GM12878 (cell line): ENCODE measurements at regions not wholly inside any gene's neighbourhood (a gene's known extent, or its start where the extent isn't known, plus 50 kb on each side); places are given as distances from the start of the nearest gene placed in this dataset.

Experiments used
- ATAC-seq: fragments of 200-7000 bp; cut with Tn5 transposase; 3 replicates; pipeline ENCODE4 v1.9.1; 2020; ENCODE audit warnings: mild to moderate bottlenecking, moderate library complexity
- BruUV-seq: library from RNA; stranded (reverse); fragments of 400-500 nt; replicated peaks from 2 replicates; lab custom pipeline; 2021; lab: Mats Ljungman, UMichigan
- CTCF ChIA-PET: fragments of 300-600 bp; sonication (Branson Sonifier 250); formaldehyde crosslinking; extraction: SDS; loops from one replicate; lab custom pipeline; 2021; ENCODE audit warnings: inconsistent platforms; lab: Yijun Ruan, JAX
- POLR2A ChIA-PET: fragments of 350-600 bp; formaldehyde crosslinking; extraction: SDS; loops from one replicate; lab custom pipeline; 2021; ENCODE audit warnings: inconsistent platforms; lab: Charles Lee
- RAD21 ChIA-PET: fragments of 300-600 bp; sonication (Branson Sonifier 250); formaldehyde crosslinking; loops from one replicate; lab custom pipeline; 2023; ENCODE audit warnings: antibody characterized with exemption; ENCODE audit not compliant: unreplicated experiment; lab: Charles Lee
- SMC1A ChIA-PET: fragments of 300-600 bp; sonication (Branson Sonifier 250); formaldehyde crosslinking; loops from one replicate; lab custom pipeline; 2023; ENCODE audit not compliant: unreplicated experiment, uncharacterized antibody; lab: Charles Lee
- DNase-seq: peaks from one replicate; pipeline ENCODE4 v3.0.0-alpha.2; 2011; ENCODE audit warnings: low read depth, low spot score
- FAIRE-seq: peaks from 3 replicates; lab custom pipeline; 2011; peaks lifted over from hg19 to GRCh38; lab: Jason Lieb, UNC
- H2AFZ ChIP-seq: 2 replicates; pipeline ENCODE4 v1.6.0; 2011; ENCODE audit warnings: low read depth, low read length, control low read depth; ENCODE audit not compliant: control insufficient read depth
- H3K27ac ChIP-seq: 2 replicates; pipeline ENCODE4 v1.5.1; 2011; ENCODE audit warnings: control low read depth; ENCODE audit not compliant: control insufficient read depth, insufficient read depth
- H3K27me3 ChIP-seq, 2 experiments: replicated peaks in 1 of 2; 2 replicates each; pipeline versions ENCODE4 v1.6.0 to v1.6.1; 2011; ENCODE audit warnings: low read length in 1 of 2; ENCODE audit not compliant: control insufficient read depth in 2 of 2, insufficient read depth in 2 of 2
- H3K36me3 ChIP-seq, 2 experiments: 2 replicates each; pipeline ENCODE4 v1.5.1; 2011; ENCODE audit warnings: low read length in 1 of 2; ENCODE audit not compliant: control insufficient read depth in 2 of 2, insufficient read depth in 2 of 2
- H3K4me1 ChIP-seq: 2 replicates; pipeline ENCODE4 v1.6.1; 2011; ENCODE audit warnings: mild to moderate bottlenecking, low read length, moderate library complexity, mixed read lengths; ENCODE audit not compliant: control insufficient read depth, insufficient read depth
- H3K4me2 ChIP-seq: 2 replicates; pipeline ENCODE4 v1.6.0; 2011; ENCODE audit warnings: control low read depth; ENCODE audit not compliant: control insufficient read depth, insufficient read depth
- H3K4me3 ChIP-seq: fragments of 200-600 bp; sonication (generic); 2 replicates; pipeline ENCODE4 v1.5.1; 2016
- H3K79me2 ChIP-seq: 2 replicates; pipeline ENCODE4 v1.6.0; 2011; ENCODE audit warnings: low read length; ENCODE audit not compliant: control insufficient read depth, insufficient read depth
- H3K9ac ChIP-seq: 2 replicates; pipeline ENCODE4 v1.8.0; 2011; ENCODE audit warnings: low read length, control low read depth, mixed read lengths; ENCODE audit not compliant: control insufficient read depth, insufficient read depth
- H3K9me3 ChIP-seq: replicated peaks from 3 replicates; pipeline ENCODE4 v1.5.1; 2011; ENCODE audit warnings: mild to moderate bottlenecking, low read length; ENCODE audit not compliant: control insufficient read depth, insufficient read depth
- H4K20me1 ChIP-seq: 2 replicates; pipeline ENCODE4 v1.6.0; 2011; ENCODE audit not compliant: control insufficient read depth, insufficient read depth
- ATF2 ChIP-seq: IDR thresholded peaks from 2 replicates; pipeline ENCODE4 v1.6.1; 2012; ENCODE audit warnings: low read length, inconsistent platforms
- FOXK2 ChIP-seq: fragments of 450-650 bp; IDR thresholded peaks from 2 replicates; pipeline ENCODE4 v1.6.1; 2017; ENCODE audit warnings: mild to moderate bottlenecking, moderate library complexity
- GATAD2B ChIP-seq: fragments of 450-650 bp; conservative IDR thresholded peaks from 2 replicates; pipeline ENCODE4 v1.6.1; 2017; ENCODE audit warnings: low read depth, mild to moderate bottlenecking, moderate library complexity
- HCFC1 ChIP-seq: fragments of 150-350 bp; IDR thresholded peaks from 2 replicates; pipeline ENCODE4 v1.6.1; 2014; ENCODE audit warnings: low read length
- JUND ChIP-seq: IDR thresholded peaks from 2 replicates; pipeline ENCODE4 v1.6.1; 2012; ENCODE audit warnings: low read depth, mild to moderate bottlenecking, low read length, improper control_type of control experiment, moderate library complexity
- MLLT1 ChIP-seq: fragments of 450-650 bp; IDR thresholded peaks from 2 replicates; pipeline ENCODE4 v1.6.1; 2016; ENCODE audit warnings: mild to moderate bottlenecking
- MTA2 ChIP-seq: fragments of 450-650 bp; IDR thresholded peaks from 2 replicates; pipeline ENCODE4 v1.6.1; 2016; ENCODE audit warnings: low read depth, mild to moderate bottlenecking, moderate library complexity
- PAX8 ChIP-seq: fragments of 450-650 bp; IDR thresholded peaks from 2 replicates; pipeline ENCODE4 v1.6.1; 2017; ENCODE audit warnings: mild to moderate bottlenecking, moderate library complexity
- RFX5 ChIP-seq: IDR thresholded peaks from 2 replicates; pipeline ENCODE4 v1.6.1; 2011; ENCODE audit warnings: low read depth, low read length, improper control_type of control experiment
- SPI1 ChIP-seq: IDR thresholded peaks from 2 replicates; pipeline ENCODE4 v1.6.1; 2011; ENCODE audit warnings: low read depth, mild to moderate bottlenecking, low read length, moderate library complexity, borderline replicate concordance; ENCODE audit not compliant: insufficient read depth
- ZBTB11 ChIP-seq: fragments of 450-650 bp; formaldehyde crosslinking; IDR thresholded peaks from 2 replicates; pipeline ENCODE4 v1.5.0; 2022; ENCODE audit warnings: mild to moderate bottlenecking, missing genetic modification characterization
- WGBS: methylation state at CpG from one replicate; pipeline ENCODE4 v1.1.6; 2016; ENCODE audit warnings: low lambda C conversion rate; ENCODE audit not compliant: insufficient replicate concordance, insufficient coverage; ENCODE audit errors: missing lambda C conversion rate; 5-methylcytosine and 5-hydroxymethylcytosine counted together
- in situ Hi-C: fragments of 300-500 bp; cut with MboI; formaldehyde crosslinking; loops from 9 replicates; pipeline ENCODE4 v1.14.3; 2018; ENCODE audit warnings: mixed read lengths
- intact Hi-C: fragments of 100-400 bp; cut with micrococcal nuclease; formaldehyde crosslinking; loops from one replicate; pipeline ENCODE4 v1.14.2; 2022; ENCODE audit not compliant: unreplicated experiment

- ATAC-seq, result no peak
- in situ Hi-C loops (no loop called here), intact Hi-C loops (no loop called here)
- POLR2A ChIA-PET, result no interaction called here
- Histone ChIP-seq H3K27me3 (peaks cover 1 to 3% of the 10 kb centered on the region in 2 experiments; a peak in 2 of 4 replicates), H3K4me2 (no peak overlapping the region), H4K20me1 (no peaks in the 10 kb centered on the region), H3K4me1 (no peaks in the 10 kb centered on the region), H3K9ac (no peak overlapping the region), H2AFZ (no peak overlapping the region), H3K36me3 (no peaks in the 10 kb centered on the region), H3K4me3 (no peak overlapping the region), H3K79me2 (no peaks in the 10 kb centered on the region), H3K9me3 (no peaks in the 10 kb centered on the region), H3K27ac (no peak overlapping the region)
- SMC1A ChIA-PET, result no interaction called here
- RAD21 ChIA-PET, result no interaction called here
- no peak for FAIRE-seq
- CTCF ChIA-PET, result interaction anchor here (1.5 to 1.6 kb wide), 2 partner anchors 11 to 13 kb away, joined by 4 to 9 read pairs; no protein-coding TSS in a partner anchor
- no peak for DNase-seq
- BruUV-seq, result no TSS peak
- WGBS, result 19% methylated on average over 8 of the region's 8 CpGs
- no peak for TF ChIP-seq JUND
- no peak for TF ChIP-seq MTA2
- no peak for TF ChIP-seq SPI1
- no peak for TF ChIP-seq MLLT1
- TF ChIP-seq GATAD2B, result no peak
- TF ChIP-seq HCFC1, result no peak
- no peak for TF ChIP-seq PAX8
- TF ChIP-seq ZBTB11 (CRISPR knock-in tag), result no peak
- no peak for TF ChIP-seq FOXK2
- no peak for TF ChIP-seq ATF2
- no peak for TF ChIP-seq RFX5
Observed at GRCh38 chr18:8468191-8468590, 141.0 kb upstream of the RAB12 start.
